HG03460 (cell line): ENCODE measurements at regions not wholly inside any gene's neighbourhood (a gene's known extent, or its start where the extent isn't known, plus 50 kb on each side); places are given as distances from the start of the nearest gene placed in this dataset.

Experiments used
- ATAC-seq: cut with Tn5 transposase; IDR thresholded peaks from one replicate; pipeline ENCODE4 v1.9.1; 2021; ENCODE audit not compliant: unreplicated experiment

- no peak for ATAC-seq
These were observed 60.0 kb downstream of the ING1 start for GRCh38 chr13:110773480-110773879.

GRCh38 chr13:110774051-110774450 is 60.6 kb downstream of the ING1 start:
- ATAC-seq, result no peak

- no peak for ATAC-seq
These were observed 61.0 kb downstream of the ING1 start for GRCh38 chr13:110774490-110774889.

- no peak for ATAC-seq
These were observed 62.1 kb downstream of the ING1 start for GRCh38 chr13:110775576-110775975.

- no peak for ATAC-seq
These were observed 63.8 kb downstream of the ING1 start for GRCh38 chr13:110777251-110777820.

GRCh38 chr13:110779022-110779421 is 65.5 kb downstream of the ING1 start:
- no peak for ATAC-seq

- no peak for ATAC-seq
These were observed 66.9 kb downstream of the ING1 start for GRCh38 chr13:110780422-110780821.

- no peak for ATAC-seq
These were observed 68.7 kb downstream of the ING1 start for GRCh38 chr13:110782185-110782584.

GRCh38 chr13:110784704-110785103 is 71.2 kb downstream of the ING1 start:
- ATAC-seq, result no peak

GRCh38 chr13:110788778-110789177 is 75.3 kb downstream of the ING1 start:
- no peak for ATAC-seq

- ATAC-seq, result no peak
These were observed 76.4 kb downstream of the ING1 start for GRCh38 chr13:110789871-110790270.

GRCh38 chr13:110790371-110790770 is 76.9 kb downstream of the ING1 start:
- ATAC-seq, result no peak

- ATAC-seq, result no peak
These were observed 80.7 kb downstream of the ING1 start for GRCh38 chr13:110794209-110794608.

- ATAC-seq, result no peak
These were observed 83.9 kb downstream of the ING1 start for GRCh38 chr13:110797230-110797877.

- no peak for ATAC-seq
These were observed 84.8 kb downstream of the ING1 start for GRCh38 chr13:110798081-110798994.

- ATAC-seq, result no peak
These were observed 86.0 kb downstream of the ING1 start for GRCh38 chr13:110799246-110800236.

- ATAC-seq, result no peak
These were observed 87.5 kb downstream of the ING1 start for GRCh38 chr13:110801044-110801443.

GRCh38 chr13:110802260-110802659 is 88.8 kb downstream of the ING1 start:
- ATAC-seq, result no peak

- ATAC-seq, result no peak
These were observed 93.1 kb downstream of the ING1 start for GRCh38 chr13:110806636-110807035.

- no peak for ATAC-seq
These were observed 94.0 kb downstream of the ING1 start for GRCh38 chr13:110807546-110807945.

- no peak for ATAC-seq
These were observed 94.6 kb downstream of the ING1 start for GRCh38 chr13:110808138-110808537.
